Nephron (organoid): ENCODE measurements at regions not wholly inside any gene's neighbourhood (a gene's known extent, or its start where the extent isn't known, plus 50 kb on each side); places are given as distances from the start of the nearest gene placed in this dataset.

Experiments used
- H3K27ac Mint-ChIP-seq, 3 experiments: 2 replicates each; pipeline ENCODE4 v1.8.0; 2020; ENCODE audit warnings: mixed read lengths in 3 of 3, mild to moderate bottlenecking in 2 of 3, moderate library complexity in 1 of 3
- H3K27me3 Mint-ChIP-seq: 2 replicates; pipeline ENCODE4 v1.8.0; 2021; ENCODE audit warnings: low read depth, mild to moderate bottlenecking, moderate library complexity, mixed read lengths
- H3K36me3 Mint-ChIP-seq: 2 replicates; pipeline ENCODE4 v1.8.0; 2020; ENCODE audit warnings: low read depth, mixed read lengths
- H3K4me1 Mint-ChIP-seq: 2 replicates; pipeline ENCODE4 v1.8.0; 2020; ENCODE audit warnings: mixed read lengths
- H3K4me3 Mint-ChIP-seq, 3 experiments: 2 replicates each; pipeline ENCODE4 v1.8.0; 2020; ENCODE audit warnings: mild to moderate bottlenecking in 3 of 3, mixed read lengths in 3 of 3, moderate library complexity in 2 of 3
- H3K9me3 Mint-ChIP-seq: 2 replicates; pipeline ENCODE4 v1.8.0; 2020; ENCODE audit warnings: mixed read lengths
- CTCF ChIP-seq, 3 experiments: fragments of 200-600 bp; sonication (generic); IDR thresholded peaks; one replicate each; pipeline ENCODE4 v1.5.0; 2021; ENCODE audit warnings: antibody characterized with exemption in 3 of 3; ENCODE audit not compliant: unreplicated experiment in 3 of 3

- Mint-ChIP-seq H3K4me1 (no peaks in the 10 kb centered on the region), H3K27ac (no peak overlapping the region), H3K9me3 (peaks cover 8% of the 10 kb centered on the region), H3K27me3 (no peaks in the 10 kb centered on the region), H3K4me3 (no peak overlapping the region), H3K36me3 (no peaks in the 10 kb centered on the region)
- TF ChIP-seq CTCF (IDR thresholded peaks at IDR 0.05; ENCODE audit: unreplicated experiment in 3 of 3), result no peak
These were observed 578.2 kb downstream of the ANKRD7 start for GRCh38 chr7:118802726-118803125.

- Mint-ChIP-seq H3K4me3 (no peak overlapping the region), H3K27ac (peak overlapping the region in 2 of 3 experiments; percentile 70 to 86), H3K27me3 (no peaks in the 10 kb centered on the region), H3K9me3 (no peaks in the 10 kb centered on the region), H3K36me3 (no peaks in the 10 kb centered on the region), H3K4me1 (peaks cover 9% of the 10 kb centered on the region)
- no peak for TF ChIP-seq CTCF (IDR thresholded peaks at IDR 0.05; ENCODE audit: unreplicated experiment in 3 of 3)
These were observed 601.7 kb downstream of the ANKRD7 start for GRCh38 chr7:118826246-118826645.

- Mint-ChIP-seq H3K27me3 (no peaks in the 10 kb centered on the region), H3K9me3 (peaks cover 6% of the 10 kb centered on the region)
These were observed 612.4 kb downstream of the ANKRD7 start for GRCh38 chr7:118836933-118837332.

GRCh38 chr7:118839515-118839914 lies 615.0 kb downstream of the ANKRD7 start:
- no peaks in the 10 kb centered on the region for H3K27me3 Mint-ChIP-seq
- no peak overlapping the region for H3K4me3 Mint-ChIP-seq
- peaks cover 2% of the 10 kb centered on the region for H3K9me3 Mint-ChIP-seq
- no peak for TF ChIP-seq CTCF (IDR thresholded peaks at IDR 0.05; ENCODE audit: unreplicated experiment in 3 of 3)
- no peaks in the 10 kb centered on the region for H3K4me1 Mint-ChIP-seq
- H3K36me3 Mint-ChIP-seq, result no peaks in the 10 kb centered on the region
- no peak overlapping the region for H3K27ac Mint-ChIP-seq

More at GRCh38 chr7:118836933-118837332, 612.4 kb downstream of the ANKRD7 start:
- no peak for TF ChIP-seq CTCF (IDR thresholded peaks at IDR 0.05; ENCODE audit: unreplicated experiment in 3 of 3)
- Mint-ChIP-seq H3K4me1 (no peaks in the 10 kb centered on the region), H3K4me3 (no peak overlapping the region), H3K36me3 (no peaks in the 10 kb centered on the region), H3K27ac (no peak overlapping the region)

- Mint-ChIP-seq H3K4me1 (no peaks in the 10 kb centered on the region), H3K9me3 (peaks cover 2% of the 10 kb centered on the region), H3K27ac (no peak overlapping the region), H3K36me3 (no peaks in the 10 kb centered on the region), H3K27me3 (no peaks in the 10 kb centered on the region), H3K4me3 (no peak overlapping the region)
- TF ChIP-seq CTCF (IDR thresholded peaks at IDR 0.05; ENCODE audit: unreplicated experiment in 3 of 3), result no peak
These were observed 619.0 kb downstream of the ANKRD7 start for GRCh38 chr7:118843456-118843855.

- no peak overlapping the region for H3K4me3 Mint-ChIP-seq
- peaks cover 2% of the 10 kb centered on the region for H3K9me3 Mint-ChIP-seq
- no peaks in the 10 kb centered on the region for H3K4me1 Mint-ChIP-seq
- TF ChIP-seq CTCF (IDR thresholded peaks at IDR 0.05; ENCODE audit: unreplicated experiment in 3 of 3), result no peak
- no peaks in the 10 kb centered on the region for H3K36me3 Mint-ChIP-seq
- no peaks in the 10 kb centered on the region for H3K27me3 Mint-ChIP-seq
- no peak overlapping the region for H3K27ac Mint-ChIP-seq
These were observed 620.2 kb downstream of the ANKRD7 start for GRCh38 chr7:118844748-118845147.
